H9 (cell line): ENCODE measurements at regions not wholly inside any gene's neighbourhood (a gene's known extent, or its start where the extent isn't known, plus 50 kb on each side); places are given as distances from the start of the nearest gene placed in this dataset.

Experiments used
- DNase-seq: peaks from one replicate; pipeline ENCODE4 v3.0.0-alpha.2; 2017
- H2AFZ ChIP-seq: one replicate; pipeline ENCODE4 v1.6.1; 2013; ENCODE audit warnings: mild to moderate bottlenecking, low read length, control low read depth, moderate library complexity
- H2AK5ac ChIP-seq: 2 replicates; pipeline ENCODE4 v1.6.1; 2013; ENCODE audit warnings: low read length, control low read depth, mixed read lengths; ENCODE audit not compliant: insufficient read length
- H2BK120ac ChIP-seq: one replicate; pipeline ENCODE4 v1.6.1; 2013; ENCODE audit warnings: low read depth, mild to moderate bottlenecking, low read length, control low read depth, inconsistent platforms; ENCODE audit not compliant: poor library complexity, severe bottlenecking
- H2BK12ac ChIP-seq: 2 replicates; pipeline ENCODE4 v1.6.1; 2013; ENCODE audit warnings: low read length, control low read depth, mixed read lengths, low read depth; ENCODE audit not compliant: insufficient read length
- H2BK15ac ChIP-seq: 2 replicates; pipeline ENCODE4 v1.6.1; 2013; ENCODE audit warnings: low read depth, low read length, control low read depth
- H2BK20ac ChIP-seq: one replicate; pipeline ENCODE4 v1.6.1; 2013; ENCODE audit warnings: low read depth, mild to moderate bottlenecking, low read length, control low read depth, inconsistent platforms; ENCODE audit not compliant: poor library complexity, severe bottlenecking
- H2BK5ac ChIP-seq: 2 replicates; pipeline ENCODE4 v1.6.1; 2013; ENCODE audit warnings: low read length, control low read depth, mixed read lengths; ENCODE audit not compliant: insufficient read length
- H3K14ac ChIP-seq: 2 replicates; pipeline ENCODE4 v1.6.1; 2013; ENCODE audit warnings: low read length, control low read depth; ENCODE audit not compliant: insufficient read depth
- H3K18ac ChIP-seq: 2 replicates; pipeline ENCODE4 v1.6.1; 2013; ENCODE audit warnings: low read depth, mild to moderate bottlenecking, mixed read lengths, low read length, control low read depth; ENCODE audit not compliant: insufficient read length
- H3K23ac ChIP-seq: 2 replicates; pipeline ENCODE4 v1.6.1; 2013; ENCODE audit warnings: low read length, control low read depth, mixed read lengths, low read depth; ENCODE audit not compliant: insufficient read length
- H3K23me2 ChIP-seq: 2 replicates; pipeline ENCODE4 v1.6.1; 2013; ENCODE audit warnings: low read depth, mild to moderate bottlenecking, mixed read lengths, low read length, control low read depth; ENCODE audit not compliant: insufficient read length, poor library complexity, severe bottlenecking
- H3K27ac ChIP-seq: 2 replicates; pipeline ENCODE4 v1.5.1; 2013; ENCODE audit warnings: low read length, control low read depth, mixed read lengths, low read depth; ENCODE audit not compliant: insufficient read length
- H3K27me3 ChIP-seq: 2 replicates; pipeline ENCODE4 v1.6.1; 2013; ENCODE audit warnings: low read length, control low read depth, inconsistent platforms; ENCODE audit not compliant: insufficient read depth
- H3K4ac ChIP-seq: 2 replicates; pipeline ENCODE4 v1.6.1; 2013; ENCODE audit warnings: low read depth, mild to moderate bottlenecking, control low read depth, inconsistent platforms, low read length, moderate library complexity
- H3K4me1 ChIP-seq: 2 replicates; pipeline ENCODE4 v1.6.1; 2013; ENCODE audit warnings: low read length, control low read depth, inconsistent platforms; ENCODE audit not compliant: insufficient read depth
- H3K4me2 ChIP-seq: 2 replicates; pipeline ENCODE4 v1.6.1; 2013; ENCODE audit warnings: low read length, control low read depth, mixed read lengths; ENCODE audit not compliant: insufficient read length, insufficient read depth
- H3K56ac ChIP-seq: 2 replicates; pipeline ENCODE4 v1.6.1; 2013; ENCODE audit warnings: low read depth, mild to moderate bottlenecking, mixed read lengths, low read length, control low read depth; ENCODE audit not compliant: insufficient read length
- H3K79me1 ChIP-seq: 2 replicates; pipeline ENCODE4 v1.6.1; 2013; ENCODE audit warnings: low read depth, mild to moderate bottlenecking, moderate library complexity, low read length, control low read depth, inconsistent platforms; ENCODE audit not compliant: insufficient read depth, poor library complexity, severe bottlenecking
- H3K79me2 ChIP-seq: 2 replicates; pipeline ENCODE4 v1.6.1; 2013; ENCODE audit warnings: low read length, control low read depth, inconsistent platforms; ENCODE audit not compliant: insufficient read depth
- H3K9ac ChIP-seq: 2 replicates; pipeline ENCODE4 v1.6.1; 2013; ENCODE audit warnings: low read length, control low read depth, mixed read lengths; ENCODE audit not compliant: insufficient read length; ENCODE audit errors: extremely low read depth
- H3K9me3 ChIP-seq: one replicate; pipeline ENCODE4 v1.6.1; 2013; ENCODE audit warnings: low read depth, low read length, inconsistent platforms; ENCODE audit not compliant: control insufficient read depth
- H3T11ph ChIP-seq: one replicate; pipeline ENCODE4 v1.6.1; 2013; ENCODE audit warnings: mild to moderate bottlenecking, low read length, control low read depth, inconsistent platforms
- H4K20me1 ChIP-seq: one replicate; pipeline ENCODE4 v1.6.1; 2013; ENCODE audit not compliant: control insufficient read depth, insufficient read length, insufficient read depth
- H4K5ac ChIP-seq: 2 replicates; pipeline ENCODE4 v1.6.1; 2013; ENCODE audit warnings: low read depth, mild to moderate bottlenecking, mixed read lengths, low read length, control low read depth; ENCODE audit not compliant: insufficient read length
- H4K8ac ChIP-seq: replicated peaks from 2 replicates; pipeline ENCODE4 v1.6.1; 2013; ENCODE audit warnings: low read length, control low read depth, mixed read lengths, low read depth; ENCODE audit not compliant: insufficient read length
- H4K91ac ChIP-seq: 2 replicates; pipeline ENCODE4 v1.6.1; 2013; ENCODE audit warnings: low read depth, mild to moderate bottlenecking, moderate library complexity, mixed read lengths, low read length, control low read depth; ENCODE audit not compliant: insufficient read length
- H3K27ac Mint-ChIP-seq, 3 experiments: 2 replicates in 2 of 3; 3 replicates in 1 of 3; pipeline ENCODE4 v1.8.0; 2020 to 2021; ENCODE audit warnings: mixed read lengths in 3 of 3, mild to moderate bottlenecking in 1 of 3, moderate library complexity in 1 of 3
- H3K27me3 Mint-ChIP-seq: 2 replicates; pipeline ENCODE4 v1.8.0; 2021; ENCODE audit warnings: low read depth, mild to moderate bottlenecking, moderate library complexity, mixed read lengths
- H3K36me3 Mint-ChIP-seq, 3 experiments: 2 replicates in 2 of 3; 3 replicates in 1 of 3; pipeline ENCODE4 v1.8.0; 2020 to 2021; ENCODE audit warnings: low read depth in 3 of 3, mixed read lengths in 3 of 3; ENCODE audit not compliant: insufficient read depth in 1 of 3
- H3K4me1 Mint-ChIP-seq, 2 experiments: 2 replicates each; pipeline ENCODE4 v1.8.0; 2020; ENCODE audit warnings: mixed read lengths in 2 of 2
- H3K4me3 Mint-ChIP-seq, 2 experiments: 2 replicates in 1 of 2; 3 replicates in 1 of 2; pipeline ENCODE4 v1.8.0; 2020 to 2021; ENCODE audit warnings: mild to moderate bottlenecking in 2 of 2, mixed read lengths in 2 of 2, moderate library complexity in 1 of 2
- H3K9me3 Mint-ChIP-seq, 2 experiments: 2 replicates in 1 of 2; 3 replicates in 1 of 2; pipeline ENCODE4 v1.8.0; 2020; ENCODE audit warnings: mild to moderate bottlenecking in 2 of 2, mixed read lengths in 2 of 2, moderate library complexity in 1 of 2
- CTCF ChIP-seq: fragments of 200-600 bp; sonication (generic); conservative IDR thresholded peaks from 3 replicates; pipeline ENCODE4 v1.8.0; 2021; ENCODE audit warnings: antibody characterized with exemption, mild to moderate bottlenecking
- WGBS: extraction: QIAGEN DNeasy Blood & Tissue Kit; methylation state at CpG from one replicate; pipeline ENCODE4 v1.1.7; 2013; ENCODE audit warnings: missing lambda C conversion rate, low lambda C conversion rate, mixed read lengths; ENCODE audit not compliant: insufficient read length; ENCODE audit errors: extremely low coverage; 5-methylcytosine and 5-hydroxymethylcytosine counted together

GRCh38 chr10:125560947-125561346, 122.0 kb downstream of the TEX36 start:
- no peak overlapping the region for H4K8ac ChIP-seq
- no peaks in the 10 kb centered on the region for H3K79me1 ChIP-seq
- no peak overlapping the region for H2BK120ac ChIP-seq
- Mint-ChIP-seq H3K4me3 (no peak overlapping the region), H3K27ac (no peak overlapping the region), H3K27me3 (peaks cover 3% of the 10 kb centered on the region), H3K4me1 (peaks cover under 1% of the 10 kb centered on the region in 2 experiments; a peak in 3 of 4 replicates), H3K36me3 (peaks cover 2 to 9% (median 2%) of the 10 kb centered on the region in 3 experiments; a peak in 4 of 7 replicates), H3K9me3 (peaks cover 9 to 10% of the 10 kb centered on the region in 2 experiments)
- no peaks in the 10 kb centered on the region for H3K79me2 ChIP-seq
- H2BK20ac ChIP-seq, result no peak overlapping the region
- no peak overlapping the region for H3K23ac ChIP-seq
- no peak overlapping the region for H3K56ac ChIP-seq
- no peak overlapping the region for H3K4me2 ChIP-seq
- no peaks in the 10 kb centered on the region for H3K4me1 ChIP-seq
- no peak for DNase-seq
- no CpG with 5 or more reads among the region's 2 CpGs for WGBS
- no peak overlapping the region for H2AK5ac ChIP-seq
- no peaks in the 10 kb centered on the region for H3K9me3 ChIP-seq
- H3K4ac ChIP-seq, result no peak overlapping the region
- H4K20me1 ChIP-seq, result no peaks in the 10 kb centered on the region
- TF ChIP-seq CTCF, result no peak
- no peaks in the 10 kb centered on the region for H3K23me2 ChIP-seq
- no peak overlapping the region for H2AFZ ChIP-seq
- H2BK5ac ChIP-seq, result no peak overlapping the region
- no peak overlapping the region for H4K91ac ChIP-seq
- no peaks in the 10 kb centered on the region for H3K27me3 ChIP-seq
- H4K5ac ChIP-seq, result no peak overlapping the region
- H3K18ac ChIP-seq, result no peak overlapping the region
- H2BK12ac ChIP-seq, result no peak overlapping the region
- no peak overlapping the region for H3K14ac ChIP-seq
- H3K9ac ChIP-seq, result no peak overlapping the region
- H3K27ac ChIP-seq, result no peak overlapping the region
- H2BK15ac ChIP-seq, result no peak overlapping the region
- no peak overlapping the region for H3T11ph ChIP-seq
